Endothelial cell of umbilical vein (primary cell): ENCODE measurements at regions not wholly inside any gene's neighbourhood (a gene's known extent, or its start where the extent isn't known, plus 50 kb on each side); places are given as distances from the start of the nearest gene placed in this dataset.
A peak's percentile ranks its signal among the peaks of the same experiment; 100 is the strongest.

Experiments
- BruUV-seq: library from RNA; stranded (reverse); fragments of 400-500 nt; replicated peaks from 2 replicates; lab custom pipeline; 2021; lab: Mats Ljungman, UMichigan
- CTCF ChIA-PET: fragments of 300-600, 350-600 bp; sonication (Branson Sonifier 250); formaldehyde crosslinking; loops from one replicate; lab custom pipeline; 2021; ENCODE audit warnings: antibody characterized with exemption, inconsistent platforms; lab: Charles Lee
- POLR2A ChIA-PET: fragments of 300-600, 350-600 bp; sonication (Branson Sonifier 250); formaldehyde crosslinking; loops from one replicate; lab custom pipeline; 2021; ENCODE audit warnings: antibody characterized with exemption, inconsistent platforms; lab: Charles Lee
- DNase-seq: peaks from one replicate; pipeline ENCODE4 v3.0.0-alpha.2; 2011; ENCODE audit warnings: low read depth, low spot score
- FAIRE-seq: peaks from 2 replicates; lab custom pipeline; 2011; peaks lifted over from hg19 to GRCh38; lab: Jason Lieb, UNC
- H2AFZ ChIP-seq: 2 replicates; pipeline ENCODE4 v1.6.0; 2012; ENCODE audit warnings: low read depth, low read length, control low read depth, inconsistent platforms
- H3K27ac ChIP-seq: 2 replicates; pipeline ENCODE4 v1.5.1; 2011; ENCODE audit warnings: low read depth, mild to moderate bottlenecking, control low read depth, low read length, moderate library complexity; ENCODE audit not compliant: insufficient read depth
- H3K27me3 ChIP-seq, 2 experiments: 2 replicates each; pipeline versions ENCODE4 v1.6.0 to v1.6.1; 2011; ENCODE audit warnings: low read length in 2 of 2, mixed read lengths in 1 of 2; ENCODE audit not compliant: control insufficient read depth in 2 of 2, insufficient read depth in 2 of 2
- H3K36me3 ChIP-seq, 2 experiments: 2 replicates in 1 of 2; 3 replicates in 1 of 2; pipeline ENCODE4 v1.5.1; 2011; ENCODE audit warnings: low read length in 2 of 2, mild to moderate bottlenecking in 1 of 2, moderate library complexity in 1 of 2; ENCODE audit not compliant: control insufficient read depth in 2 of 2, insufficient read depth in 2 of 2; ENCODE audit errors: extremely low read depth in 1 of 2
- H3K4me1 ChIP-seq: 3 replicates; pipeline ENCODE4 v1.5.1; 2011; ENCODE audit warnings: mild to moderate bottlenecking, low read length; ENCODE audit not compliant: control insufficient read depth, insufficient read depth; ENCODE audit errors: extremely low read depth
- H3K4me2 ChIP-seq: 2 replicates; pipeline ENCODE4 v1.6.1; 2011; ENCODE audit warnings: low read length, control low read depth, mixed read lengths; ENCODE audit not compliant: insufficient read depth
- H3K4me3 ChIP-seq, 3 experiments: fragments of 200-600 bp in 1 of 3; sonication (generic), shearing (Covaris generic) in 1 of 3; replicated peaks in 1 of 3; 2 replicates each; pipeline ENCODE4 v1.5.1; 2011 to 2016; ENCODE audit warnings: control low read depth in 3 of 3, low read length in 3 of 3, mild to moderate bottlenecking in 2 of 3, inconsistent platforms in 1 of 3, low read depth in 1 of 3, moderate library complexity in 1 of 3; ENCODE audit not compliant: insufficient read depth in 1 of 3
- H3K79me2 ChIP-seq: 2 replicates; pipeline ENCODE4 v1.6.0; 2012; ENCODE audit warnings: low read length, inconsistent platforms; ENCODE audit not compliant: control insufficient read depth, insufficient read depth
- H3K9ac ChIP-seq: replicated peaks from 2 replicates; pipeline ENCODE3; 2011; ENCODE audit warnings: low read length, control low read depth; ENCODE audit not compliant: insufficient read depth; ENCODE audit errors: extremely low read depth
- H3K9me1 ChIP-seq: replicated peaks from 3 replicates; pipeline ENCODE4 v1.6.0; 2011; ENCODE audit warnings: mild to moderate bottlenecking, low read length; ENCODE audit not compliant: control insufficient read depth, insufficient read depth; ENCODE audit errors: extremely low read depth
- H3K9me3 ChIP-seq: replicated peaks from 2 replicates; pipeline ENCODE4 v1.5.1; 2012; ENCODE audit warnings: low read length, inconsistent platforms; ENCODE audit not compliant: control insufficient read depth, insufficient read depth
- H4K20me1 ChIP-seq: replicated peaks from 2 replicates; pipeline ENCODE3; 2011; ENCODE audit warnings: mild to moderate bottlenecking, low read length; ENCODE audit not compliant: control insufficient read depth, insufficient read depth; ENCODE audit errors: extremely low read depth
- EZH2 ChIP-seq: IDR thresholded peaks from 2 replicates; pipeline ENCODE4 v1.6.1; 2012; ENCODE audit warnings: borderline replicate concordance, low read depth, mild to moderate bottlenecking, moderate library complexity, low read length, inconsistent platforms; ENCODE audit not compliant: severe bottlenecking
- FOS ChIP-seq: IDR thresholded peaks from 2 replicates; pipeline ENCODE4 v1.6.1; 2011; ENCODE audit warnings: mild to moderate bottlenecking, low read length, moderate library complexity, borderline replicate concordance; ENCODE audit not compliant: insufficient read depth
- GATA2 ChIP-seq: IDR thresholded peaks from 2 replicates; pipeline ENCODE4 v1.7.0; 2011; ENCODE audit warnings: low read depth, mild to moderate bottlenecking, moderate library complexity, mixed read lengths, low read length; ENCODE audit not compliant: insufficient read length, insufficient read depth
- POLR2A ChIP-seq: IDR thresholded peaks from 2 replicates; pipeline ENCODE4 v1.6.1; 2012; ENCODE audit warnings: low read depth, mild to moderate bottlenecking, control low read depth, low read length
- POLR2AphosphoS5 ChIP-seq: IDR thresholded peaks from 2 replicates; pipeline ENCODE4 v1.6.1; 2012; ENCODE audit warnings: low read depth, mild to moderate bottlenecking, control low read depth, low read length, moderate library complexity; ENCODE audit not compliant: insufficient read depth
- dilution Hi-C: fragments of 300-500 bp; cut with MboI; formaldehyde crosslinking; loops from one replicate; pipeline ENCODE4 v1.15.0; 2019; ENCODE audit warnings: low sequenced_read_pairs; ENCODE audit not compliant: extremely low pct_ligation_motif_present
- intact Hi-C: fragments of 100-400 bp; cut with micrococcal nuclease; formaldehyde crosslinking; loops from one replicate; pipeline ENCODE4 v1.10.0; 2022

GRCh38 chr13:33367926-33368325 is 82.4 kb upstream of the STARD13 start:
- no peak overlapping the region for H3K27ac ChIP-seq
- H3K9me1 ChIP-seq: no peaks in the 10 kb centered on the region
- H3K36me3 ChIP-seq: no peaks in the 10 kb centered on the region
- intact Hi-C loops: loop anchor here (2.0 kb wide), 1 partner anchor 17 kb away; no protein-coding TSS in a partner anchor
- no peak overlapping the region for H3K9ac ChIP-seq
- peaks cover 5% of the 10 kb centered on the region for H3K4me1 ChIP-seq
- H3K4me3 ChIP-seq: no peak overlapping the region
- FAIRE-seq (no peak), DNase-seq (peak; percentile 15)
- TF ChIP-seq POLR2A (no peak), FOS (peak; percentile 24), GATA2 (no peak), EZH2 (no peak)
- H2AFZ ChIP-seq: peak overlapping the region; percentile 81
- ChIA-PET CTCF (interaction anchor here (1.7 to 1.8 kb wide), 2 partner anchors 9 to 25 kb away, joined by 4 to 6 read pairs; no protein-coding TSS in a partner anchor), POLR2A (no interaction called here)
- no TSS peak for BruUV-seq
- no peaks in the 10 kb centered on the region for H3K79me2 ChIP-seq
- H3K4me2 ChIP-seq: no peak overlapping the region
- no peaks in the 10 kb centered on the region for H4K20me1 ChIP-seq
- no peaks in the 10 kb centered on the region for H3K27me3 ChIP-seq
- no peaks in the 10 kb centered on the region for H3K9me3 ChIP-seq
- dilution Hi-C loops: no loop called here

GRCh38 chr13:33369073-33369472 is 83.5 kb upstream of the STARD13 start:
- no peak for TF ChIP-seq POLR2AphosphoS5
- H3K4me1 ChIP-seq: peaks cover 5% of the 10 kb centered on the region
- no peaks in the 10 kb centered on the region for H3K27me3 ChIP-seq
- ChIA-PET POLR2A (no interaction called here), CTCF (interaction anchor here (0.7 to 1.3 kb wide), 4 partner anchors 10 to 700 kb away, joined by 3 to 4 read pairs (median 4); no protein-coding TSS in a partner anchor)
- no peak overlapping the region for H2AFZ ChIP-seq
- BruUV-seq: no TSS peak
- intact Hi-C loops (loop anchor here (2.0 kb wide), 1 partner anchor 18 kb away; no protein-coding TSS in a partner anchor), dilution Hi-C loops (no loop called here)
- no peaks in the 10 kb centered on the region for H3K9me3 ChIP-seq
- no peak overlapping the region for H3K4me2 ChIP-seq
- no peak for DNase-seq
- no peaks in the 10 kb centered on the region for H4K20me1 ChIP-seq
- H3K36me3 ChIP-seq: no peaks in the 10 kb centered on the region
- no peaks in the 10 kb centered on the region for H3K9me1 ChIP-seq
- H3K9ac ChIP-seq: no peak overlapping the region
- no peak overlapping the region for H3K27ac ChIP-seq
- no peak overlapping the region for H3K4me3 ChIP-seq
- no peak for FAIRE-seq
- H3K79me2 ChIP-seq: no peaks in the 10 kb centered on the region
